Naive thymus-derived CD8-positive, alpha-beta T cell (primary cell): ENCODE measurements at regions not wholly inside any gene's neighbourhood (a gene's known extent, or its start where the extent isn't known, plus 50 kb on each side); places are given as distances from the start of the nearest gene placed in this dataset.
"Not testable (repeated sequence)": the region's sequence is repeated elsewhere in the genome, so short reads cannot be mapped to it uniquely, and the experiment has no call there.

Experiments
- ATAC-seq, 2 donors: fragments of 150-1000 bp; cut with Tn5 transposase in 1 of 2; sonication (Bioruptor Pico), chemical (Tn5 transposase) in 1 of 2; 1 replicate in 1 of 2; 2 replicates in 1 of 2; pipeline ENCODE4 v1.10.0; 2021; ENCODE audit warnings: mild to moderate bottlenecking in 2 of 2, moderate library complexity in 2 of 2
- POLR2A ChIA-PET: fragments of 350-600 bp; sonication (Branson Sonifier 250); formaldehyde crosslinking; loops from one replicate; lab custom pipeline; 2021; ENCODE audit warnings: antibody characterized with exemption; lab: Charles Lee
- DNase-seq, 10 donors: peaks; one replicate each; pipeline versions ENCODE4 v3.0.0 to v3.0.0-alpha.2; 2020 to 2022
- H3K27ac Mint-ChIP-seq, 10 donors: one replicate each; pipeline ENCODE4 v1.8.0; 2020 to 2022; ENCODE audit warnings: mild to moderate bottlenecking in 10 of 10, mixed read lengths in 10 of 10, moderate library complexity in 4 of 10, inconsistent platforms in 1 of 10
- H3K27me3 Mint-ChIP-seq, 5 donors: one replicate each; pipeline ENCODE4 v1.8.0; 2021 to 2022; ENCODE audit warnings: mixed read lengths in 5 of 5
- H3K36me3 Mint-ChIP-seq, 3 donors: one replicate each; pipeline ENCODE4 v1.8.0; 2020 to 2022; ENCODE audit warnings: mixed read lengths in 3 of 3, mild to moderate bottlenecking in 2 of 3, inconsistent platforms in 1 of 3
- H3K4me1 Mint-ChIP-seq, 4 donors: one replicate each; pipeline ENCODE4 v1.8.0; 2021 to 2022; ENCODE audit warnings: mixed read lengths in 4 of 4
- H3K4me3 Mint-ChIP-seq, 10 donors: one replicate each; pipeline ENCODE4 v1.8.0; 2020 to 2022; ENCODE audit warnings: mild to moderate bottlenecking in 10 of 10, mixed read lengths in 10 of 10, moderate library complexity in 6 of 10, inconsistent platforms in 1 of 10
- H3K9me3 Mint-ChIP-seq, 9 donors: one replicate each; pipeline ENCODE4 v1.8.0; 2020 to 2022; ENCODE audit warnings: mixed read lengths in 9 of 9, mild to moderate bottlenecking in 3 of 9, inconsistent platforms in 1 of 9, moderate library complexity in 1 of 9

GRCh38 chr10:100624298-100624697, 88.6 kb downstream of the HIF1AN start:
- POLR2A ChIA-PET: no interaction called here
- Mint-ChIP-seq H3K36me3 (no peaks in the 10 kb centered on the region), H3K9me3 (peaks cover 0 to under 1% (median 0%) of the 10 kb centered on the region in 9 donors), H3K4me3 (no peak overlapping the region), H3K27ac (no peak overlapping the region), H3K27me3 (peaks cover 27 to 85% (median 58%) of the 10 kb centered on the region in 5 donors), H3K4me1 (peaks cover 0 to 4% (median 4%) of the 10 kb centered on the region in 4 donors)
- ATAC-seq (no peak), DNase-seq (no peak)

- Mint-ChIP-seq H3K36me3 (no peaks in the 10 kb centered on the region), H3K4me1 (peaks cover 0 to 4% (median 4%) of the 10 kb centered on the region in 4 donors), H3K27me3 (peaks cover 20 to 74% (median 46%) of the 10 kb centered on the region in 5 donors), H3K4me3 (no peak overlapping the region), H3K27ac (peak overlapping the region in 1 of 10 donors; percentile 44), H3K9me3 (no peaks in the 10 kb centered on the region)
- POLR2A ChIA-PET: no interaction called here
- no peak for DNase-seq
- no peak for ATAC-seq
Observed at GRCh38 chr10:100625816-100626215, 90.1 kb downstream of the HIF1AN start.

- H3K9me3 Mint-ChIP-seq: no peaks in the 10 kb centered on the region
- H3K36me3 Mint-ChIP-seq: no peaks in the 10 kb centered on the region
- H3K4me1 Mint-ChIP-seq: no peaks in the 10 kb centered on the region
- no peak overlapping the region for H3K4me3 Mint-ChIP-seq
- ATAC-seq (no peak), DNase-seq (no peak)
- H3K27me3 Mint-ChIP-seq: peaks cover 15 to 73% (median 37%) of the 10 kb centered on the region in 5 donors
- H3K27ac Mint-ChIP-seq: no peak overlapping the region
- POLR2A ChIA-PET: no interaction called here
Observed at GRCh38 chr10:100628061-100628460, 92.3 kb downstream of the HIF1AN start.

GRCh38 chr10:100631192-100631591, 95.4 kb downstream of the HIF1AN start:
- H3K4me3 Mint-ChIP-seq: no peak overlapping the region
- POLR2A ChIA-PET: no interaction called here
- H3K27me3 Mint-ChIP-seq: peaks cover 13 to 63% (median 40%) of the 10 kb centered on the region in 5 donors
- no peak overlapping the region for H3K27ac Mint-ChIP-seq
- ATAC-seq (no peak), DNase-seq (no peak)
- H3K4me1 Mint-ChIP-seq: no peaks in the 10 kb centered on the region
- no peaks in the 10 kb centered on the region for H3K9me3 Mint-ChIP-seq
- no peaks in the 10 kb centered on the region for H3K36me3 Mint-ChIP-seq

GRCh38 chr10:100632027-100632426, 96.3 kb downstream of the HIF1AN start:
- no peak overlapping the region for H3K4me3 Mint-ChIP-seq
- POLR2A ChIA-PET: no interaction called here
- H3K4me1 Mint-ChIP-seq: no peaks in the 10 kb centered on the region
- H3K27me3 Mint-ChIP-seq: peaks cover 11 to 58% (median 35%) of the 10 kb centered on the region in 5 donors
- H3K36me3 Mint-ChIP-seq: no peaks in the 10 kb centered on the region
- ATAC-seq: no peak
- H3K9me3 Mint-ChIP-seq: no peaks in the 10 kb centered on the region
- H3K27ac Mint-ChIP-seq: no peak overlapping the region
- DNase-seq: no peak

GRCh38 chr10:100634034-100634433, 98.3 kb downstream of the HIF1AN start:
- POLR2A ChIA-PET: no interaction called here
- H3K27me3 Mint-ChIP-seq: peaks cover 16 to 57% (median 37%) of the 10 kb centered on the region in 5 donors
- no peaks in the 10 kb centered on the region for H3K4me1 Mint-ChIP-seq

GRCh38 chr10:100636848-100637553, 101.3 kb downstream of the HIF1AN start:
- no peak overlapping the region for H3K27ac Mint-ChIP-seq
- H3K4me3 Mint-ChIP-seq: no peak overlapping the region
- ATAC-seq (no peak), DNase-seq (no peak)
- no peaks in the 10 kb centered on the region for H3K4me1 Mint-ChIP-seq
- POLR2A ChIA-PET: no interaction called here
- H3K27me3 Mint-ChIP-seq: peaks cover 25 to 75% (median 56%) of the 10 kb centered on the region in 5 donors
- peaks cover 0 to 8% (median 0%) of the 10 kb centered on the region in 9 donors for H3K9me3 Mint-ChIP-seq
- peaks cover 0 to 2% (median 0%) of the 10 kb centered on the region in 3 donors for H3K36me3 Mint-ChIP-seq

More at GRCh38 chr10:100634034-100634433, 98.3 kb downstream of the HIF1AN start:
- DNase-seq (no peak), ATAC-seq (no peak)
- no peaks in the 10 kb centered on the region for H3K9me3 Mint-ChIP-seq
- no peaks in the 10 kb centered on the region for H3K36me3 Mint-ChIP-seq
- no peak overlapping the region for H3K4me3 Mint-ChIP-seq
- no peak overlapping the region for H3K27ac Mint-ChIP-seq

- ATAC-seq: no peak
- POLR2A ChIA-PET: no interaction called here
- Mint-ChIP-seq H3K27ac (no peak overlapping the region), H3K4me1 (peaks cover 0 to 8% (median 2%) of the 10 kb centered on the region in 4 donors), H3K27me3 (peaks cover 31 to 78% (median 59%) of the 10 kb centered on the region in 5 donors), H3K9me3 (peaks cover 0 to 8% (median 0%) of the 10 kb centered on the region in 9 donors), H3K36me3 (peaks cover 0 to 4% (median 0%) of the 10 kb centered on the region in 3 donors), H3K4me3 (no peak overlapping the region)
- DNase-seq: no peak
Observed at GRCh38 chr10:100637785-100638184, 102.0 kb downstream of the HIF1AN start.

GRCh38 chr10:100638969-100639368, 103.2 kb downstream of the HIF1AN start:
- POLR2A ChIA-PET, H3K36me3 Mint-ChIP-seq, H3K4me3 Mint-ChIP-seq, H3K9me3 Mint-ChIP-seq, ATAC-seq, H3K4me1 Mint-ChIP-seq, H3K27ac Mint-ChIP-seq, DNase-seq: not testable (repeated sequence)
- peaks cover 35 to 82% (median 63%) of the 10 kb centered on the region in 5 donors for H3K27me3 Mint-ChIP-seq

GRCh38 chr10:100642295-100642994, 102.9 kb upstream of the PAX2 start:
- POLR2A ChIA-PET: no interaction called here
- Mint-ChIP-seq H3K9me3 (peaks cover 0 to 8% (median 0%) of the 10 kb centered on the region in 9 donors), H3K27me3 (peaks cover 41 to 91% (median 64%) of the 10 kb centered on the region in 5 donors), H3K27ac (peak overlapping the region in 1 of 10 donors; percentile 19), H3K4me1 (peaks cover 0 to 13% (median 3%) of the 10 kb centered on the region in 4 donors), H3K4me3 (no peak overlapping the region), H3K36me3 (peaks cover 0 to 4% (median 0%) of the 10 kb centered on the region in 3 donors)
- no peak for ATAC-seq
- no peak for DNase-seq

- Mint-ChIP-seq H3K27ac (no peak overlapping the region), H3K4me1 (peaks cover 0 to 13% (median 3%) of the 10 kb centered on the region in 4 donors), H3K27me3 (peaks cover 45 to 84% (median 66%) of the 10 kb centered on the region in 5 donors), H3K9me3 (peaks cover 0 to 8% (median 0%) of the 10 kb centered on the region in 9 donors), H3K4me3 (no peak overlapping the region), H3K36me3 (peaks cover 0 to 4% (median 0%) of the 10 kb centered on the region in 3 donors)
- POLR2A ChIA-PET: no interaction called here
- ATAC-seq (no peak), DNase-seq (no peak)
Observed at GRCh38 chr10:100645091-100645490, 100.3 kb upstream of the PAX2 start.

GRCh38 chr10:100645613-100646392, 99.6 kb upstream of the PAX2 start:
- POLR2A ChIA-PET: no interaction called here

More at GRCh38 chr10:100645613-100646392, 99.6 kb upstream of the PAX2 start:
- peaks cover 0 to 13% (median 3%) of the 10 kb centered on the region in 4 donors for H3K4me1 Mint-ChIP-seq
- peak overlapping the region in 1 of 10 donors; percentile 30 for H3K27ac Mint-ChIP-seq
- H3K9me3 Mint-ChIP-seq: peaks cover 0 to 9% (median 0%) of the 10 kb centered on the region in 9 donors
- peaks cover 0 to 4% (median 0%) of the 10 kb centered on the region in 3 donors for H3K36me3 Mint-ChIP-seq
- DNase-seq (no peak), ATAC-seq (no peak)
- peaks cover 49 to 85% (median 67%) of the 10 kb centered on the region in 5 donors for H3K27me3 Mint-ChIP-seq
- H3K4me3 Mint-ChIP-seq: no peak overlapping the region
